ENCODE measurements at regions not wholly inside any gene's neighbourhood (a gene's known extent, or its start where the extent isn't known, plus 50 kb on each side); places are given as distances from the start of the nearest gene placed in this dataset.
A peak's percentile ranks its signal among the peaks of the same experiment; 100 is the strongest.

DNA sequence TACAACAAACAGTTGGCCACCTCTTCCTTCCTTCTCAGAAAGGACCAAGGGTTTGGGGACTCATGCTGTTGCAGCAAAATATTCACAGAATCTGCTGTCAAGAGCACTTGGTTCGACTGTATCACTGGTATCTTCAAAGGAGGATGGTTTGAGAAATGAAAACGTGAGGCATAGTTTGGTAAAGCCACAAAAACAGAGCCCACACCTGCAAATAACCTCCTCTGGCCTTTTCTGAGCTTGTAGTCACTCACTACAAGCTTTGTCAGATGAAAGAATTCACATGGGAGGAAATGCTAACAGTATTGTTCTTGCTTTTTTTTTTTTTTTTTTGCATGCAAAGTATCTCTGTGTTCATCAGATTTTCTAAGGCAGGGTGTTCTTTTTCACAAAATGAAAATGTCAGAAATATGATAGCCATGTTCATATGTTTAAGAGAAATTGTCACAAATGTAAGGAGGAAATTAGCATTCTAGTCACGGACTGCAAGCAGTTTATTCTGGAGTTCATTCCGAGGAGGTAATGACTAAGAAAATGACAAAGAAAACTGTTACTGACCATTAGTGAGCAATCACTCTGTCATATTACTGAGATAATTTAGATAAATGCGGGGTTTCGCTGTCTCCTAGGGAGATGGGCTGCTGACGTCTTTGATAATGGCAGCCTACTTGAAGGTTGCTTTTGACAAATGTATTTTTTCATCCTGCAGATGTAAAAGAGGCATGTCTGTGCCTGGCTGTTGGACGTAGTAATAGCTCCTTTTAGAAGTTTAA is 117.8 kb upstream of the MYO3A start:
- no peak overlapping the region for H3K27ac ChIP-seq
- TF ChIP-seq CTCF (conservative IDR thresholded peaks at IDR 0.05) (no peak), ZFX (IDR thresholded peaks at IDR 0.05) (no peak)

DNA sequence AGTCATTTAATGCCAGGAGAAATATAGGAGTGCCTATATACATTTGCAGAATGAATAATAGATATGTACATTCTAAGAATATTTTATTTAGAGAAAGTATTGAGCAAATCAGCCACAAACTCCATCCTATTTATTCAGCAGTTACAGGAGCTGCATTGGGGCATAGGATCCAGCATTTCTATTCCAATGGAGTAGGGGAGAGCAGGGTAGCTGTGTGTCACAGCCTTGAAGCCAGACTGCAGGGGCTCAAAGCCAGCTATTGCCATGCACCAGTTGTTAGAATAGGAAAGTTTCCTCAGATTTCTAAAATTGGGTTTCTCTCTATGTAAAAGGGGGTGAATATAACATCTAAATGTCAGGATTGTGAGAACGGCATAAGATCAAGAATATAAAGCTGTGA is 116.8 kb upstream of the MYO3A start:
- H3K27ac ChIP-seq = no peak overlapping the region
- TF ChIP-seq ZFX (IDR thresholded peaks at IDR 0.05) (no peak), CTCF (conservative IDR thresholded peaks at IDR 0.05) (no peak)

DNA sequence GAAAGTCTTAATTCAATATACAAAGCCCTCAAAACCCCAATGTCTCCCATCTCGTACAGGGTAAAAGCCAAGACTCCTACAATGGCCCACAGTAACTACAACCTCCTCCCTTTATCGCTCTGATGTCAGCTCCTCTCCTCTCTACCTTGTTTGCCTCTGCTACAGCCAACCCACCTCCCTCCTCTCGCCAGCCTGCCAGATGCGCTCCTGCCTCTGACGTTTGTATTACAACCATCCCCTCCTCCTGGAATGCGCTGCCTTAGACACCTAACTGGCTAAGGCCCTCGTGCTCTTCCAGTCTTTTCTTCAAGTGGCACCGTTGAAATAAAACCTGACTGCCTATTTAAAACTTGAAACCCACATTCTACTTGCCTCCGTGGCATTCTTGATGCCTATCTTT is 115.3 kb upstream of the MYO3A start:
- TF ChIP-seq CTCF (conservative IDR thresholded peaks at IDR 0.05) (no peak), ZFX (IDR thresholded peaks at IDR 0.05) (no peak)
- H3K27ac ChIP-seq = no peak overlapping the region

DNA sequence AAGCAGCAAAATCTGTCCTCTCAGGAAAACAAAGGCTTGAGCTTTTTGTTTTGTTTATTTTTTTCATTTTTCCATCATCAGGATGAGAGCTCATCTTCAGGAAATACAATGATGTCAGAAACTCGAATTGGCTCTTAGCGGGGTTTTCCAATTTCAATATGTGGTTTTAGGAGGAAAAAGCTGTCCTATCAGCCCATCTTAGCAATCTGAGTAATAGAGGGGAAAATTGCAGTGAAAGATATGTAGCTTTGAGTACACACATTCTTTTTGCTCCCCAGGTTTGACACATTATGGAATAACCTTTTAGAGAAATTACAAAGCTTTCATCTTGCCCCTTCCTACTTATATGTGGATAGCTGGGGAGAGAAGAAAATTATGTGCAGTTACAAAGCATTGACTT is 113.6 kb upstream of the MYO3A start:
- no peak for TF ChIP-seq CTCF (conservative IDR thresholded peaks at IDR 0.05)
- TF ChIP-seq ZFX (IDR thresholded peaks at IDR 0.05) = no peak
- no peak overlapping the region for H3K27ac ChIP-seq

GRCh38 chr10:25820874-25821273 is 113.2 kb upstream of the MYO3A start:
- TF ChIP-seq CTCF (conservative IDR thresholded peaks at IDR 0.05) = no peak
- TF ChIP-seq ZFX (IDR thresholded peaks at IDR 0.05) = 0 out of 2 replicates have a peak, but pooled peaks have one; percentile 9
- no peak overlapping the region for H3K27ac ChIP-seq

- TF ChIP-seq ZFX (IDR thresholded peaks at IDR 0.05) = no peak
- no peak for TF ChIP-seq CTCF (conservative IDR thresholded peaks at IDR 0.05)
These were observed 110.0 kb upstream of the MYO3A start for GRCh38 chr10:25824050-25824449.

GRCh38 chr10:25828475-25828874 is 105.6 kb upstream of the MYO3A start:
- no peak overlapping the region for H3K27ac ChIP-seq
- TF ChIP-seq CTCF (conservative IDR thresholded peaks at IDR 0.05) (no peak), ZFX (IDR thresholded peaks at IDR 0.05) (no peak)

More at GRCh38 chr10:25824050-25824449, 110.0 kb upstream of the MYO3A start:
- no peak overlapping the region for H3K27ac ChIP-seq

Measured in C4-2B (cell line).